GM19455 (cell line): ENCODE measurements at regions not wholly inside any gene's neighbourhood (a gene's known extent, or its start where the extent isn't known, plus 50 kb on each side); places are given as distances from the start of the nearest gene placed in this dataset.
"Not testable (repeated sequence)": the region's sequence is repeated elsewhere in the genome, so short reads cannot be mapped to it uniquely, and the experiment has no call there.

Experiments used
- ATAC-seq: cut with Tn5 transposase; IDR thresholded peaks from one replicate; pipeline ENCODE4 v1.9.1; 2021; ENCODE audit not compliant: unreplicated experiment

DNA sequence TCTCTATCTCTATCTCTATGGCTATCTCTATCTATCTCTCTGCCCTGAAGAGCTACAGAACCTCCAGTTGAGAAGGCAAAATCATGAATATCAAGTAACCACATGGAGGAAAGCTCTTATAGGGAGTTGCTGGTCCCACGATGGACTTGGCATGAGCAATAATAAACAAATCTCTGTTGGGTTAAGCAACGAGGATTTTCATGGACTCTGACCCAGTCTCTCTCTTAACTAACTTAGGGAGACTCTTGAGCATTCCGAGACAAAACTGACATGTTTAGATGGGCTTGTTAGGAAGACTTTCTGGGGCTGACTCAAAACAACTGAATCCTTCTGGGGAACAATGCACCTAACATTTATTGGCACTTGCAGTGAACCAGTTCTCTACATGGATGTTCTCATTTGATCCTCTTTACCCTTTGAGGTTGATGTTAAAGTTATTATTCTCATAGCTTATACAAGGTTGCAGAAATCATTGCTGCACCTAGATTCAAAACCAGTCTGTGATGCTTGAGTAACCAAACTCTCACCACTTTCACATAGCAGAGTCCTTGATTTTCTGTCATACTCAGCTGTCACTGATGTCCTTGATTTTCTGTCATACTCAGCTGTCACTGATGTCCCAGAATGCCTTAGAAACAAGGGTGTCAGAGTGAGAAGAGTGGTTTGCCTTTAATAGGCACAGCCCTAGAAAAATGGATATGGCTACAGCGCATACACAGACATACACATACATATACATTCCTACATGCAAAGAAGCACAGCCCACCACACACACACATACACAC, 354.6 kb upstream of the MAF start:
- ATAC-seq = no peak

GRCh38 chr16:79950932-79951719, 350.6 kb upstream of the MAF start:
- ATAC-seq = no peak

DNA sequence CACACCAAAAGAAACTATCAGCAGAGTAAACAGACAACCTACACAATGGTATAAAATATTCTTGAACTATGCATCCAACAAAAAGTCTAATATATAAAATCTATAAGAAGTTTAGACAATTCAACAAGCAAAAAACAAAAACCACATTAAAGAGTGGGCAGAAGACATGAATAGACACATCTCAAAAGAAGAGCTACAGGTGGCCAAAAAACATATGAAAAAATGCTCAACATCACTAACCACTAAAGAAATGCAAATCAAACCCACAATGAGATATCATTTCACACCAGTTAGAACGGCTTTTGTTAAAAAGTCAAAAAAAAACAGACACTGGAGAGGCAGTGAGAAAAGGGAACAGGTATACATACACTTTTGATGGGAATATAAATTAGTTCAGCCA, 348.9 kb upstream of the MAF start:
- no peak for ATAC-seq

DNA sequence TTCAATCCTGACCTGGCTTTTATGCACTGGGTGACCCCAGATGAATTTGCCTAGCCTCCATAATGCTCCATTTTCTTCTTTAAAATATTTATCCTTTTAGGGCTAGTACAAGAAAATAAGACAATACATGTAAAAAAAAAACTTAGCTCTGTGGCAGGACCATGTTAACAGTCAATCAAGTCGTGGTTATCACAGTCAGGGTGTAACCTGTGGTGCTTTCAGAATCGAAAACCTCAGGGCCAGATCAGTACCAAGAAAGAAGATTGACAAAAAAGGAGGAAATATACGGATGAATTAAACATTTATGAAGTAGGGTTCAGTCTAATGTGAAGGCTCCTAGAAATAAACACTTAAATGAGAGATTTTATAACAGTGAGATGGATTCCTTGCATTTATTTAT, 347.2 kb upstream of the MAF start:
- no peak for ATAC-seq

GRCh38 chr16:79946252-79946651, 345.7 kb upstream of the MAF start:
- ATAC-seq = no peak

- no peak for ATAC-seq
These were observed 343.2 kb upstream of the MAF start for GRCh38 chr16:79943736-79944135.

DNA sequence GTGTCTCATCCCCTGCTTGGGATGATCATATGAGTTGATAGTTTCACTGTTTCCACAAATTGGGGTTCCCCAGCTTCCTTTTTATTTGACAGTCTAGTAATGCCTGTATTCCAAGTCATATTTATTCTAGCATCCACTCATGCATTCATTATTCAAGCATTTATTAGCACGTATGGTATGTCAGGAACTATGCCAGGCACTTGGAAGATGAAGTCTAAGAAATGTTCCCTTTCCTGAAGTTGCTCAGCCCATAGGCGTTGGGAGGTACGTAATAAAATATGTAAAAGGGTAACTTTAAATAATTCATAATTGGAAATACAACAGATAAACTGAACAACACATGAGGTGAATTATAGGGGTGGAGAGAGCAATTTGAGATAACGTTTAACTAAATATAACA, 338.0 kb upstream of the MAF start:
- no peak for ATAC-seq

- not testable (repeated sequence) for ATAC-seq
These were observed 337.1 kb upstream of the MAF start for GRCh38 chr16:79937671-79938070.

DNA sequence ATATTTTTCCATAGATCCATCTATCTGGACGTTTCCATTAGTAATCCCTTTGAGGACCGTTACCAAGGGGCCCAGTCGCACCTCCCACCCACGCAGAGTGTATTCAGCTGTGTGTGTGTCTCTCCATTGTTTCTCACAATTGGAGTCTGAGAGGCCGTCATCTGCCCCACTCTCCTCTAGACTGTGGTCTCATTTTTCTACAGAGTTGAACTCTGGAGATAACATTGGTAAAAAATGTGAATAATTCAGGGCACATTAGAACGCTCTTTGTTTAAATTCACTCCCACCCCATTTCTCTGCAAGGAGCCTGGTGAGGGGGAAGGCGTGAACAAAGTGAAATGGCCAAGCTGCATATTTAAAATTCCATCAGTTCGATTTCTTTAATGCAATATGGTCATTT, 333.1 kb upstream of the MAF start:
- no peak for ATAC-seq

DNA sequence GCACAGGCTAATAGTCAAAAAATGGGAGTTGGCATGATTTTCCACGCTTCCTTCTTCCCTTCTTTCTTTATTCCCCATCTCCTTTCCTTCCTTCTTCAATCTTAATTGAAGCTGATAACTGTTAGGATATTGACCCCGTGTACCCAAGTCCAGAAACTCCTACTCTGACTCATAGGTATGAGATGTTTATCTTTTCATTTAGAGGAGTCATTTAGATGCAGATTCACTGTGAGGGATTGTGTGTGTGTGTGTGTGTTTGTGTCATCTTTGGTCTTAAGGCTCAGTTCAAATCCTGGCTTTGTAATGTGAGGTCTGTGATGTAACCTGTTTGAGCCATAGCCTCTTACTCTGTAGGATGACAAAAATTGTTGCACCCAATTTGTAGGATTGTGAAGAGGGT, 332.0 kb upstream of the MAF start:
- no peak for ATAC-seq

GRCh38 chr16:79931721-79932120, 331.2 kb upstream of the MAF start:
- ATAC-seq = no peak

- ATAC-seq = no peak
These were observed 328.9 kb upstream of the MAF start for GRCh38 chr16:79929260-79929965.

DNA sequence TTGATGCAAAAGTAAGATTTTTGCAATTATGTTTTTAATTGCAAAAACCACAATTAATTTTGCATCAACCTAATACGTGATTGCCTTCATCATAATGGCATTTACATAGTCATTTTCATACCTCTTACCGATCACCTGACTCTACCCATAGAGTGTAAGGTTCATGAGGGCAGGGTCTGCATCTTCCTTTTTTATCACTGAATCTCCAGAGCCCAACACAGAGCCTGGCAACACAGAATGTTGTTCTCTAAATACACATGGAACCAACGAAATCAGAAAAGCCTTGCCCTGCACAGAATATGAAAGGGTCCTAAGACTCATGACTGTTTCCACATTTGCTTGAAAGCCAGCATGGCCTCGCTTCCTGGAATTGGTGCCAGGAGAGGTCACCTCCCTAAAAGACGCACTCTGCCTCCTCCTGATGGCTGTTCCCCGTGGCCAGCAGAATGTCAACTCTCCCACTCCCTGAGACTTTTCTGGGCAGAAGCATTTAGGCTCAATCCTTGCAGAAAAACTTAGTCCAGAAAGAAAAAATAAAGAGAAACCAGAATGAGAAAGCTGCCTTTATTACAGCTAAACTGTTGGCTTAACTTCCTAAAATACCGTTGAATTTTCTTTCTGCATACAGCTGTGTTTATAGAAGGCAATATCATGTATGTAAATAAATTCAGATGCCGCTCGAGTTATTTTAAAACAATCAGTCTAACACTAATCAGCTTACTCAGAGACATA, 327.8 kb upstream of the MAF start:
- ATAC-seq = no peak

GRCh38 chr16:79926451-79927205, 326.1 kb upstream of the MAF start:
- ATAC-seq = no peak

DNA sequence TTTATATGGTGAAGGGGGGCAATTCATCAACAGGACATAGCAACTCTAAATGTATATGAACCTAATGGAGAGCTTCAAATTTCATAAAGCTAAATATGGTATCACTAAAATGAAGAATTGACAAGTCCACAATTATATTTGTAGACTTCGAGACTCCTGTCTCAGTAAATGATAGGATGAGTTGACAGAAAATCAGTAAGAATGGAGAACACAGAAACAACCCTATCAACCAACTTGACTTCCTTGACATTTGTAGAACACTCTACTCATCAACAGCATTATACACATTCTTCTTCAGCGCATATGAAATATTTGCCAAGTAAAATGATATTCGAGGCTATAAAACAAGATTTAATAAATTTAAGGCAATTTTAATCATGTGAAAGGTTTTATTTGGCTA, 322.9 kb upstream of the MAF start:
- no peak for ATAC-seq

DNA sequence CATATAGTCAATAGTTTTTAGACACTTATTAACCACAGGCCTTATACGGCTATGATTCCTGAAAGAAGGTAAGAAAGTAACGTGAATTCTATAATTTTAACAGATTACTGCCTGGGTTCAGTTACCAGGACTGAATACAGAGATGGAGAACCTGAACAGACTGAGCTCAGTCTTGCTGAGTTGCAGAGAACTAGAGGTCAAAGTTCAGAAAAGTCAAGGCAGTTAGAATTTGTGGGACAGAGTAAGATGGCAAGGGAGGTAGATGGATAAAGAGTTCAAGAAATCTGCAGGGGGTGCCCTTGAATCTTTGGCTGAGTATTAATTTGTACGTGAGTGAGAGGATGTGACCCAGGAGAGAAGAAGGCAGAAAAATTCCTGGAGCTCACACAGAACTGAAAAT, 320.1 kb upstream of the MAF start:
- ATAC-seq = no peak

DNA sequence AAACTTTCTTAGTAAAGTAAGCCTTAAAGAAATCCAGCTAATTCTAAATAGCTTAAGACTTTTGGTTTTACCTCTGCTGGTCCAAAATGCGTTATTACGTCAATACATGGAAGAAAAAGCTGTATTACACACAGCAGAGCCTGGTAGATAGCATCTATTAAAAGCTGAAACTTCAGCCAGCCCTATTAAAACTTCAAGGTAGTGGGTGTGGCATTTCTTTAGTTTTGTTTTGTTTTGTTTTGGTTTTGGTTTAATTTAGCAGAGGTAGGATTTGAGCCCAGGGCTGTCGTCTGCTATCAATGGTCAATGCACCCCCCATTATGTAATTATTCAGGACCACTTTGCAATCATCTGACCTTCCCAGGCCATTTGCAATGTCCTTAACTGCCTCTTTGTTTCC, 318.4 kb upstream of the MAF start:
- no peak for ATAC-seq

DNA sequence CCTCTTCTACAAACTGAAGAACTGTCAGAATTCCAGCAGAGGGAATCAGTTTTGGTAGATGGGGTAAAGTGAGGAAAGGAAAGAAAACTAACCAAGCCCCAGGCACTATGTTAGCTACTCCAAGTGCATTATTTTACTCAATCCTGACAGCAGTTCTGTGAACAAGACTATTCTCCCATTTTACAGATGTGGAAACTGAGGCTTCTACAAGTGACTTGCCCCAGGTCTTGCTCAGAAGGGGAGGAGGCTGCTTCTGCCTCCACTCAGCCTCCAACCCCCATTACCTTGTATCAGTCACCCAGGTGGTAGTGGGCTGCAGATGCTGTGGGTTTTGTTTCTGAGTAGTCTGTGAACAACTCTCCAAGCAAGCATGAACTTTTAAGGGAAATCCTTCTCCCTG, 315.2 kb upstream of the MAF start:
- ATAC-seq = no peak

DNA sequence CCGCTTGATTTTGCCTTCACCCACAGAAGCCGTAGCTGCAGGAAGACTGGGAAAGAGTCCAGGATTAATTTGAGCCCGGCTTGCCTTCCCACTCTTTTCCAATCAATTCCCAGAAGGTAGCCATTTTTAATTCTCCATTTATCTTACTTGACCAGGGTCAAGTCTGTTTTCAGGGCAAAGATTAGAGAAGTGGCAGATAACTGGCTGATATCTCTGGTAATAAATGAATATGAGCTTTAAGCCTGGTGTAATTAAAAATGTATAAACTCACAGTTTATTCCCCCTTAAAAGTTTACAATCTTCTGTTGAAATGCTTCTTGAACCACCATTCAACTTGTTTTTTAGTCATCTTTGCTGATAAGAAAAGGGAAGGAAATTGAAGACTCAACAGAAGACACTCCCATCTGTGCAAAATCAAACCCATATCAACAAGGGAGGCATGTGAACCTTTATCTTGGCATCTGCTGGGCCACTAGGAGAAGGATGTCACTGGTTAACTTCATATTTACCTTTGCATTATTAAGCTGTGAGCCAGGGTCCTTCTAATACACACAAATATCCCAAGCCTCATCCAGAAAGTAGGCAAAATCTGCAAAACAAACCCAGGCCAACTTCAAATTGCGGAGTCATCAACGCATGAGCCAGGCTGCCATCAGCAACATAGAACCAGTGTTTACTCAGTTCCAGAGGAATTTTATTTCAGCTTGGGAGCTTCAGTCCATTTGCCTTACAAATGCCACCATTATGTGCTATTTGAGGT, 314.6 kb upstream of the MAF start:
- ATAC-seq = no peak
